ENCODE measurements at regions not wholly inside any gene's neighbourhood (a gene's known extent, or its start where the extent isn't known, plus 50 kb on each side); places are given as distances from the start of the nearest gene placed in this dataset.
A peak's percentile ranks its signal among the peaks of the same experiment; 100 is the strongest.
"Not testable (repeated sequence)": the region's sequence is repeated elsewhere in the genome, so short reads cannot be mapped to it uniquely, and the experiment has no call there.

DNA sequence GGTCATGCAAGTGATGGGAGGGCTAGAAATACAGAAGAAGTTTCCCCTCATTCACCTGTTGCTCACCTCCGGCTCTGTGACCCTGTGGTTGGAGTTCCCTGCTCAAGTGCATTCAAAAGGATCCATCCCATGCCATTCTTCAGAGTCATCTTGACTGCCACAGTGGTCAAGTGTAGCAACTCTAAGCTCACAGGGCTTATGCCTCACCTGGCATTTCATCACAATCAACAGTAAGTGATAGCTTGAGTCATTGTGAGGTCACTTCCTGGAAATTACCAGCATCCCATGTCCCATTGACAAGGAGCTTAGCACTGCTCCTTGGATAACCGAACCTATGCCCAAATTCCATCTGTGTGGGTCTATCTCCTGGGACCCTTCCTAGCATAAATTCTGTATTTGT lies 55.6 kb downstream of the OR4C45 start:
- DNase-seq (ENCODE audit: low spot score): no peak

DNA sequence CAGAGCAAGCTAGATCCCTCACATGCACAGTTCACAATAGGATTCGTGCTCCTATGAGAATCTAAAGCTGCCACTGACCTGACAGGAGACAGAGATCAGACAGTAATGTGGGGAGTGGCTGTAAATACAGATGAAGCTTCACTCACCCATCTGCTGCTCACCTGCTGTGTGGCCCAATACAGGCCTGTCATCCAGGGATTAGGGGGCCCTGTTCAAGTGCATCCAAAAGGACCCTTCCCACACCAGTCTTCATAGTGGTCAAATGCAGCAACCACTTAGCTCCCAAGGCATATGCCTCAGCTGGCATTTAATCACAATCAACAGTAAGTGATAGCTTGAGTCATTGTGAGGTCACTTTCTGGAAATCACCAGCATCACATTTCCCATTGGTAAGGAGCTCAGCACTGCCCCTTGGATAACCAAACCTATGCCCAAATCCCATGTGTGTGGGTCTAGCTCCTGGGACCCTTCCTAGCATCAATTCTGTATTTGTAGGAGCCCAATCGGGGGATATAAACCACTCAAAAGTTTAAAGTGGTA lies 65.6 kb downstream of the OR4C45 start:
- no peak for DNase-seq (ENCODE audit: low spot score)

DNA sequence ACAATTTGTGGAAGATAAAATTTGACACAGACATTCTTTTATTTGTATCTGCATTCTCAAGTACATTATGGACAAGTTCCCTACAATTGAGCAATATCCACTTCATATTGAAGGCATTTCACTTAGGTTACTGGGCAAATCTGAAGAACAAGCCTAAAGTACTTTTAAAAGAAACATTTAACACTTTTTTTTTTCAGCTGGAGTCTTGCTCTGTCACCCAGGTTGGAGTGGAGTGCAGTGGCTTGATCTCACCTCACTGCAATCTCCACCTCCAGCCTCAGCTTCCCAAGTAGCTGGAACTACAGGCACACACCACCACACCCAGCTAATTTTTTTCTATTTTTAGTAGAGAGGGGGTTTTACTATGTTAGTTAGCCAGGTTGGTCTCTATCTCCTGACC lies 70.2 kb downstream of the OR4C45 start:
- no peak for DNase-seq (ENCODE audit: low spot score)

DNA sequence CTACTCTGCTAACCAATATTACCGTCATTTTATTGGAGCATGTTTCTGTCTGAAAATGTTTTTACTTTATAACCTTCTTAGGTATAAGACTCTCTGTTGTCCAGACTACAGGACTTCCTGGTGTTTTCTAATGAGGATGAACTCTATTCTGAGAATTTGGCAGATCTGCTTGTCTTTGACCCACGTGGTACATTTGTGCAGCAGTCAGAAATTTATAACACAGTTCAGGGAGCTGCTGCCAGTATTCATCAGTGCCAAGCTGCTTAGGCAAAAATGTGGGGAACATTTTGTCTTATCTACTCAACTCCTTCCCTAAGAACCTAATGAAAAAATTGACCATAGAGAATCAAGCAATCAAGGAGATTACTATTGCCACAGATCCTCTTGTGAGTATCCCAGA lies 108.0 kb downstream of the OR4C45 start:
- DNase-seq (ENCODE audit: low spot score): not testable (repeated sequence)

DNA sequence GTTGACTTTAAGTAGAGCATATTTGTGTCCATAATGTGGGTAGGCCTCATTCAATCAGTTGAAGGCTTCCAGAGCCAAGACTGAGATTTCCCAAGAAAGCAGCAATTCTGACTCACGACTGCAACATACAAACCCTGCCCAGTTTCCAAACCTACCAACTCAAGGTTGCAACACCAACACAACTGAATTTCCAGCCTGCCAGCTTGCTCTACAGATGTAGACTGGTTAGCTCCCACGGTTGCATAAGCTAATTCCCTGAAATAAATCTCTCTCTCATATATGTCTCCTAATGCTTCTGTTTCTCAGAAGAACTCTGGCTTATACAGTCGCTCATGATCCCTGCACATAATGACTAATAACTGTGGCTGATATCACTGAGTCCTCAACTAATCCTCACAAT lies 113.6 kb downstream of the OR4C45 start:
- not testable (repeated sequence) for DNase-seq (ENCODE audit: low spot score)

DNA sequence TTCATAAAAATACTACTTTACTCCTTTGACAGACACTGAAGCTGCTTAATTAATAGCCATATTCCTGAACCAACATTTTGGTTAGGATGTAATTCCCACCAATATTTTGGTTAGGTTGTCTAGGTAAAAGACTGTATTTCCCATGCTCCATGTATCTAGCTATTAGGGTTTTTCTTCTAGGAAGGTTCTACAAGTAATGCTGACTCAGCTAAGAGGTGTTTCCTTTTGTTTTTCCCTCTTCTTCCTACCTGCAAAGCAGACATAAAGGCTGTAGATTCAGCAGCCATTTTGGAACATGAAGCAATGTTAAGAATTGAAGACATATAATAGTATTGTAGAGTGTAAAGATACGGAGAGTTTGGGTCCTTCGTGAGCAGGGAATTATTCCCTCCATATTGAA lies 115.3 kb downstream of the OR4C45 start:
- DNase-seq (ENCODE audit: low spot score): not testable (repeated sequence)

DNA sequence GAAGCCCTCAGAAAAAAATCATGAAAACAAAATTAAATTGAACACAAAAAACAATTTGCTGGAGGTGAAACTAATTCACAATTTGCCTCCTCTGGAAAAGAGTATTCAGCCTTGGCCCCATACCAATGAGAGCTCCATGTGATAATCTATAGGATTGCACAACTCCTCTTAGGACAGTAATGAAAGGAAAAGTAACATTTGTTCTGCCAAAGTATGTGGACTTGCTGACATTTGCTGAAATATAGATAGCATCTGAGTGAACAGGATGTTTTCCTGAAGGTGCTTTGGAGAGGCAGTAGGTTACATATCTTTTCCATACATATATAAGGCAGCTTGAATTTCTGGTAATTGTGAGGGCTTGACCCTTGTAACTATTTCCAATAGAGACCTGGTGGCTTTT lies 122.8 kb downstream of the OR4C45 start:
- no peak for DNase-seq (ENCODE audit: low spot score)

DNA sequence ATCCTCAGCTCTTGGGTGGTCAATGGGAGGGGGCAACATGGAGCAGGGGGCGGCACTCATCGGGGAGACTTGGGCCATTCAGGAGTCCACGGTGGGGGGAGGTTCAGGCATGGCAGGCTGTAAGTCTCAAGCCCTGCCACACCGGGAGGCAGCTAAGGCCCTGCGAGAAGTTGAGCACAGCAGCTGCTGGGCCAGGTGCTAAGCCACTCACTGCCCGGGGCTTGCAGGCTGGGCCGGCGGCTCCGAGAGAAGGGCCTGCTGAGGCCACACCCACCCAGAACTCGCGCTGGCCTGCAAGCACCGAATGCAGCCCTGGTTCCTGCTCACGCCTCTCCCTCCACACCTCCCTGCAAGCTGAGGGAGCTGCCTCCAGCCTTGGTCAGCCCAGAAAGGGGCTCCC lies 131.4 kb downstream of the OR4C45 start:
- no peak for DNase-seq (ENCODE audit: low spot score)

DNA sequence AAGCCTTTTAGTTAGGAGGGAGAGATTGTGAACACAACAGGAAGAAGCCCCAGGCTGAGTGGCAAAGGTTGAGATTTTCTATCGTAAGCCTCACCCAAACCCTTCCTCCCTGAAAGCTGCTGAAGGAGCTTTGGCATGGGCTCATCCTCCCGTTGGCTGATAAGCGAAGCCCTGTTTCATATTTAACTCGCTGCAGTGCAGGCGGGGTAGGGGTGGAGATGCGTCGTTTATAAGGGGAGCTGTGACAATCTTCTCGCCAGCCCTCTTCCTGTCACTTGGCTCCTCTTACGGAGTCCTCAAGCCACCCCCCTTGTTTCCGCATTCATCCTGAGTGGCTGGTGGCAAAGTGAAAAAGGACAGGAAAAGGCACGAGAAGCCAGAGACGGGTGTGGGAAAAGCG lies 137.0 kb downstream of the OR4C45 start:
- DNase-seq (ENCODE audit: low spot score): no peak

DNA sequence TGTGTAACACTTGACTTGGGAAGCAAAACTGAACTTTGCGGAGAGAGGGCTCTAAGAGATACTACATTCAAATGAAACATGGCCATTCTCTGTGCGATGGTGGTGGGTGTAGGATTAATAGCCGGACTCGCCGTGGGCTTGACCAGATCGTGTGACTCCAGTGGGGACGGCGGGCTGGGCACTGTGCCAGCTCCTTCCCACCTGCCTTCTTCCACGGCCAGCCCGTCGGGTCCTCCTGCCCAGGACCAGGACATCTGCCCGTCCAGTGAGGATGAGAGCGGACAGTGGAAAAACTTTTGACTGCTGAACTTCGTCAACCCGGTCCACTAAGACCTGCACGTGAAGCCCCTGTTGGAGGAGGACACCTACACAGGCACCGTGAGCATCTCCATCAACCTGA lies 137.4 kb downstream of the OR4C45 start:
- DNase-seq (ENCODE audit: low spot score): no peak

DNA sequence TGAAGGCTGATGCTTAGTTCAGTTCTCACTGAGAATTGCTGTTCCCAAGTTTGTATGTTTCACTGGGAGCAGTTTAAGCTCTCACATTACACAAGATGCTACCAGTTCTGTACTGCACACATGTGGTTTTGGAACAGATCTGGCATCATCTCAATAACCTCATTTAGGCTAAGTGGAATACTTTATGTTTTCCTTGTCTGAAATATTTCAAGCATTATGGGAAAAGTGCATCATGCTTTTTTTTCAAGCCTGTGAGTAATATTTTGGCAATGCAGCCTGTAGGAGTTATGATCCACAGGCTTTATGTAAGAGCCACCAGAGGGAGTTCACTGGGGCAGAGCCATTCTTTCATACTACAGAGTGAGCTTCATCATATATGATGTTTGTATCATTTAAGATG lies 141.5 kb downstream of the OR4C45 start:
- DNase-seq (ENCODE audit: low spot score): peak; percentile 21

DNA sequence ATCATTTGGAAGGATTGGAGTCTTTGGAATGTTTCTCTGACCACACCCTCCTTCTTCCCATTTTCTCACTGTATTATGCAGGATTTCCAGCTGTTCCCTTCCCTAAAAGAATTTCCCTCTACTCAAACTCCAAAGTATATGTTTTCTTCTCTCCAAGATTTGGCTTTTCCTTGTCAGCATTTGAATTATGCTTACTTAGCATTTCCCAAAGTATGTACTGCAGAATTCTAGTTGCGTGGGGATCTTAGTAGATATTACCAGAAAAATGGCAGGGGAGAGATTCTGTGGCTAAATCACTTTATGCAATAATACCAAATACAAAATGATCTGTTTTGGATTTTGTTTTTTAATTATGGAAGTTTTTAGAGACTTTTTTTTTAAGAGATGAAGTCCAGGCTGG lies 142.3 kb downstream of the OR4C45 start:
- no peak for DNase-seq (ENCODE audit: low spot score)

DNA sequence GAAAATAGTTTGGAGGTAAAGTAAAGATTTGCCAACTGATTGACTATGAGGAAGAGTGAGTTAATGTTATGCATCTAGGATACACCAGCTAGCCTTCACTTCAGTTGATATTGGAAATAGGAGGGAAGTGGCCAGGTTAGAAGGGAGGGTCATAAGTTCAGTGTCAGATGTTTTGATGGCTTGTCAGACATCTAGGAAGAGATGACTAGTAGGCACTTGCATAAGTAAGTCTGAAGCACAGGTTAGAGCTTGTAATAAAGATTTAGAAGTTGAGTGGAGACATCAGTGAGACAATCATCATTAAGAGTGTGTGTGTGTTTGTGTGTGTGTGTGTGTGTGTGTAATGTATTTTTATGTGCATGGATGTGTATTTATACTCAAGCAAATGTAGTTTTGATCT lies 146.1 kb downstream of the OR4C45 start:
- no peak for DNase-seq (ENCODE audit: low spot score)

DNA sequence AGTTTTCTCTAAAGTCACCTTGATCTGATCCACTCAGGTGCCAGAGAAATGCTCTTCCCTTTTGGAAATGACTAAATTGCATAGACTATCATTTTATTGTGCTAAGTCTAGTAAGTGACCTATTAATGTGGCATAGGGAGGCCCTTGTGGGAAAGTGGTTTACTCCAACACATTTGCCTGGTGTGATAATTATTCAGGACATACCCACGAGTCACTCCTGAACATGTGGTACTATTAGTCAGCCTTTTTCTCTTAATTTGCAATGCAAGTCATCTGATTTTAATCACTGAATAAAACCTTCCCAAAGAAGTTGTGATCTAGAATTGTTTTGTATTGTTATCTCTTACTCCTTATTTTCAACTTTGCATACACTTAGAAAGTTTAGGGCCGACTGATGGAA lies 148.7 kb downstream of the OR4C45 start:
- DNase-seq (ENCODE audit: low spot score): no peak

DNA sequence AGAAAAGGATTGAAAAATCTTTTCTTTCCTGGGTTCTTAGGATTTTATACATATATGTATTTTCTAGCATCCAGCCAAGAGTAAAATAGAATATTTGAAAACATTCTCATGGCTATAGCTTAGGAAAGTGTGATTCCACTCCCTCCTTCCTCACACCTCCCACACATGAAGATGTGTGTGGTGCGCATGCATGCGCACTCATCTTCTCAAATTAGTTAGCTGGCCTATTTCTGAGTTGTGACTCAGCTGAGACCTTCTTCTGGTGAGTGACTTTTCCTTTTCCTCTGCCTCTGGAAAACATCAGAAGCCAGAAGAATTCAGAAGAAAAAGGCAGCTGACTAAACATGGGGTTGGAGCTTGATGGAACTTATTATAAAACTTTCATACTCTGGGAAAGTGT lies 149.8 kb downstream of the OR4C45 start:
- DNase-seq (ENCODE audit: low spot score): no peak

DNA sequence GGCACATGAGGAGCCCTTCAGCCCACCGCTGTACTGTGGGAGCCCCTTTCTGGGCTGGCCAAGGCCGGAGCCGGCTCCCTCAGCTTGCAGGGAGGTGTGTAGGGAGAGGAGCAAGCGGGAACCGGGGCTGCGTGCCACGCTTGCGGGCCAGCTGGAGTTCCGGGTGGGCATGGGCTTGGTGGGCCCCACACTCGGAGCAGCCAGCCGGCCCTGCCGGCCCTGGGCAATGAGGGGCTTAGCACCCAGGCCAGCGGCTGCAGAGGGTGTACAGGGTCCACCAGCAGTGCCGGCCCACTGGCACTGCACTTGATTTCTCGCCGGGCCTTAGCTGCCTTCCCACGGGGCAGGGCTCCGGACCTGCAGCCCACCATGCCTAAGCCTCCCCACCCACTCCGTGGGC lies 150.5 kb downstream of the OR4C45 start:
- DNase-seq (ENCODE audit: low spot score): not testable (repeated sequence)

DNA sequence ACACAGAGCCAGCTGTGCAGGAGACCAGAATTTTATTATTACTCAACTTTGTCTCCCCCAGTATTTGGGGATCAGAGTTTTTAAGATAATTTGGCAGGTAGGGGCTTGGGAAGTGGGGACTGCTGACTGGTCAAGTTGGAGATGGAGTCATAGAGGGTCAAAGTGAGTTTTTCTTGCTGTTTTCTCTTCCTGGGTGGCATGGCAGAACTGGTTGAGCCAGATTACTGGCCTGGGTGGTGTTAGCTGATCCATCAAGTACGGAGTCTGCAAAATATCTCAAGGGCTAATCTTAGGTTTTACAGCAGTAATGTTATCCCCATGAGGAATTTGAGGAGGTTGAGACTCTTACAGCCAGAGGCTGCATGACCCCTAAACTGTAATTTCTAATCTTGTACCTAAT lies 153.5 kb downstream of the OR4C45 start:
- DNase-seq (ENCODE audit: low spot score): no peak

DNA sequence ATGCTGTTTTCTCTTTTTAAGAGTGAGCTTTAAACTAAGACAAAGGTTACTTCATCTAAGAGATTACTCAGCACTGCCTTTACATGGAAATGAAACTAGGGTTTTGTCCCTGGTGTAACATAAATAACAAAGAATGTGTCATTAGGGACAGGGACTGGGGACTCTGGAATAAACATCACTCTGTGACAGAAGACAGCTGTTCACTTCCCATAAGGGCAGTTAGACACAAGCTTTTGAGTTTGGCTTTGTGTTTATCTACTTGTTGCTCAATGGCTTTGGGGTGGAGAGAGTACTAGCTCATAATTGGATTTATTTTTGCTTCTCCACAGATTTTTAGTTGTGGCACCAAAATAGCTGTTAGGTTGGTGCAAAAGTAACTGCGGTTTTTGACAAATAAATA lies 154.5 kb downstream of the OR4C45 start:
- DNase-seq (ENCODE audit: low spot score): no peak

DNA sequence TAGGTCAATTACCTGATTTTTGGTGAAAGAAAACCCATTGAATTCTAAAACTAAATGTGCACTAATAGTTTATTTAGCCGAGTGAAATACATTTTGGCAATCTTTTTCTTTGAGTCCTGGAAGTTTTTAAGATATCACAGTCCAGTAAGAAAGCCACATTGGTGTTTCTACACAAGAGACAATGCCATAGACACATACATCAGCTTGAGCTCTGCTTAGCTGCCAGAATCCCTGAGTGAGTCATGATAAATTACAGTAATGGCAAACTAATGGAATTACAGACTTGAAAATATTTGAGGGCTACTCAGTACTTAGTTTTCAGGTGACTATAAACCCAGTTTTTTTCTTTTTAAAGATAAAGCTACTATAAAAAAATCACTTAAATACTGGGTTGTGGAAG lies 155.4 kb downstream of the OR4C45 start:
- no peak for DNase-seq (ENCODE audit: low spot score)

DNA sequence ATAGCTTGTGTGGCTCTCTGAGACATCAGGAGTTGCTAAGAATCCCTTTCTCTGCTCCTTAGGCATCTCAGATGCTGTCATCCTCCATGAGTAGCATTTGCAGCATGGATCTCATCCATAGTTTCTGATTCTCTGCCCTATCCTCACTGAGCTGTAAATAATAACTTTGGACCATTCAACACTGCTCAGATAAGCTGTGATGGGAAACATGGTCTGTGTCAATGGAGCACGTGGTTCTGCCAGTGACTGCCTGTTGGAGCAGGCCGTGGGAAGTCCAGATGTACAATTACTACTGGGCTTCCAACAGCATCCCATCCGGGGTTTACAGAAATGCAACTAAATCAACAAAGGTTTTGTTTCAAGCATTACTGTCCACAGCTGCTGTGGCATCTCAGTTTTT lies 160.1 kb downstream of the OR4C45 start:
- no peak for DNase-seq (ENCODE audit: low spot score)

DNA sequence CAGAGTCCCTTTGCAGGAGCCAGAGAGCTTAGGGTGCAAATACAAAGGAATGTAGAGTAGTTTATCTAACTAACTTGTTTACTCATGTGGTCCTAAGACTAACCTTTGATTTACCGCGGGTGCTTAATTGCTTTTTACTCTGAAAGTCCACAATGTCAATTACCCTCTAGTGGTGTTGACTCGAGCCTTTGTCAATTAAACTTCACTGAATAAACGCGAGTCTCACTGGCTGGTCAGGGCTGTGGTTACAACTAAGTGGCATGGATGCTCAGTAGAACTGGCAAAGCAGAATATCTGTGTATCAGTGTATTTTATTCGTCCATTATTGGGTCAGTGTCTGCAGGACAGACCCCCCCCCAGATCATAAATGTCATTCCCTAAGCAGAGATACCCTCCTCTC lies 181.7 kb downstream of the OR4C45 start:
- DNase-seq (ENCODE audit: low spot score): no peak

DNA sequence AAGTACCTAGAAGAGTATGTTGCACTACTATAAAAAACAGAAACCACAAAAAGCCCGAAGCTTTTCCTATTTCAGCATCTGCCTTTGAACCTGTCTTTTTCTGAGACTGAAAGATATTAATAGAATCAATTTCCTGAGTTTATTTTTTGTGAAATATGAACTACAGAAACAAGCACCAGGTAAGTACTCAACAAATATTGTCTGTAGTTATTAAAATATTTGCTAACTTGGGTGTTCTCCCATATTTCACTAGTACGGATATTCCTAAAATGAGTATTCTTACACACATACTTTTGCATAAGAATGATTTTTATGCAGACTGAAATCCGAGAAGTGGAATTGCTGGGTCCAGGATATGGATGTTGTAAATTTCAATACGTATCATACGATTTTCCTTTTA lies 188.0 kb downstream of the OR4C45 start:
- DNase-seq (ENCODE audit: low spot score): no peak

DNA sequence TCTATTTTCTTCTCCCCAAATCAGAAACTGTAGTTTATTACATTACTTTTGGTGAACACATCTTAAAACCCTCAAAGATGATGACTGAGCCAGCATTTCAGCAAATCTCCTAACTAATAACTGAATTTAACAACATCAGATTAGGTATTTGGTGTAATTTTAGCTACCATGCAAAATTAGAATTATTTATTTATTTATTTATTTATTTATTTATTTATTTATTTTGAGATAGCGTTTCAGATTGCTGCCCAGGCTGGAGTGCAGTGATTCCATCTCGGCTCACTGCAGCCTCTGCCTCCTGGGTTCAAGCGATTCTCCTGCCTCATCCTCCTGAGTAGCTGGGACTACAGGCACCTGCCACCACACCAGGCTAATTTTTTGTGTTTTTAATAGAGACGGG lies 205.7 kb downstream of the OR4C45 start:
- DNase-seq (ENCODE audit: low spot score): not testable (repeated sequence)

DNA sequence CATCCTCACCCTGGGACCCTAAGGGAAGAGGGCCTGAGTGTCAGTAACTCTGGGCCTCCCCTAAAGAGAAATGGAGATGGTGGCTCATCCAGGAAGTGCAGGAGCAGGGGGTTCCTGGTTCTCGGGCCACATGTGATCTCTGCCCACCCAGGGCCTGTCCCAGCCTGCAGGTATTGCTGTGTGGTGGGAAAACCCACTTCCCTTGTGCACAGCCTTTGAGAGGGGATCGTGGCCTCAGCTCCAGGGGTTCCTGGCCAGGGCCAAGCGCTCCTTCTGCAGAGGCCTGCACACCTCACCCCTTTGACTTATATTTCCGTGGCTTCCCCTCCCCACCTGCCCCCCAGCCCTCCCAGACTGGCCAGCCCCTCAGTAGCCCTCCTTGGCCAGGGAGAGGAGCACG lies 213.5 kb downstream of the OR4C45 start:
- no peak for DNase-seq (ENCODE audit: low spot score)

DNA sequence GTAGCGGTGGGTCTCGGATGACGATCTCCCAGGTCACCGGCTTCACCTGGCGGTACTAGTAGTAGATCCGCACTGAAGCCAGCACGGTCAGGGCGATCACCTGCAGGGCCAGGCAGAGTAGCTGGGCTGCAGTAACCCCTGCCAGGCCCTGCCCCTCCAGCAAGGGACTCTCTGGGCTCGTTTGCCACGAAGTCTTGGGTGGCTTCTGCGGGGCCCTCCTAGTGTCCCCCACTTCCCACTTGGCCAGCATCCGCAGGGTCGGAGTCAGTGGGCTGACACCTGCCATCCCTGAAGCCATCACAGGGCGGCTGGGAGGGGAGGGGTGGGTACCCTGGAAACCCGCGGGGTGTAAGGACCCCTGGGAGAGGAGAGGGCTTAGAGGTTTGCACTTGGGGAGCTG lies 214.0 kb downstream of the OR4C45 start:
- DNase-seq (ENCODE audit: low spot score): no peak

Measured in SW480 (cell line).